WTC11 (cell line): ENCODE measurements at regions not wholly inside any gene's neighbourhood (a gene's known extent, or its start where the extent isn't known, plus 50 kb on each side); places are given as distances from the start of the nearest gene placed in this dataset.

Experiments
- ATAC-seq: fragments of 200-7000 bp; cut with Tn5 transposase; 2 replicates; pipeline ENCODE4 v1.10.0; 2021; ENCODE audit warnings: mild to moderate bottlenecking, moderate library complexity
- CTCF ChIA-PET: fragments of 300-600 bp; sonication (Branson Sonifier 250); formaldehyde crosslinking; loops from one replicate; lab custom pipeline; 2021; ENCODE audit warnings: antibody characterized with exemption; lab: Charles Lee
- POLR2A ChIA-PET: fragments of 350-600 bp; sonication (Branson Sonifier 250); formaldehyde crosslinking; loops from one replicate; lab custom pipeline; 2021; ENCODE audit warnings: antibody characterized with exemption; lab: Charles Lee
- DNase-seq: peaks from one replicate; pipeline ENCODE4 v3.0.0; 2021; ENCODE audit warnings: low spot score
- H3K27ac Mint-ChIP-seq: 2 replicates; pipeline ENCODE4 v1.8.0; 2021; ENCODE audit warnings: mixed read lengths
- H3K27me3 Mint-ChIP-seq: 2 replicates; pipeline ENCODE4 v1.8.0; 2021; ENCODE audit warnings: low read depth, mild to moderate bottlenecking, moderate library complexity, mixed read lengths
- H3K36me3 Mint-ChIP-seq: 2 replicates; pipeline ENCODE4 v1.8.0; 2021; ENCODE audit warnings: mixed read lengths
- H3K4me1 Mint-ChIP-seq: 2 replicates; pipeline ENCODE4 v1.8.0; 2022; ENCODE audit warnings: mixed read lengths
- H3K4me3 Mint-ChIP-seq: 2 replicates; pipeline ENCODE4 v1.8.0; 2021; ENCODE audit warnings: mild to moderate bottlenecking, moderate library complexity, mixed read lengths
- H3K9me3 Mint-ChIP-seq: 2 replicates; pipeline ENCODE4 v1.8.0; 2021; ENCODE audit warnings: mixed read lengths
- CBFB ChIP-seq: sonication (generic); formaldehyde crosslinking; IDR thresholded peaks from 2 replicates; pipeline ENCODE4 v1.8.1; 2022; ENCODE audit warnings: mild to moderate bottlenecking, low read depth, missing genetic modification reagents
- EMX1 ChIP-seq: fragments of 250-450 bp; sonication (Bioruptor Pico); IDR thresholded peaks from 2 replicates; pipeline ENCODE4 v1.8.0; 2021; ENCODE audit warnings: mild to moderate bottlenecking
- GRHL2 ChIP-seq: fragments of 250-450 bp; sonication (Bioruptor Pico); IDR thresholded peaks from 2 replicates; pipeline ENCODE4 v1.8.0; 2022; ENCODE audit warnings: mild to moderate bottlenecking, moderate library complexity; ENCODE audit not compliant: insufficient replicate concordance, severe bottlenecking
- GTF2I ChIP-seq: fragments of 250-450 bp; sonication (Bioruptor Pico); conservative IDR thresholded peaks from 2 replicates; pipeline ENCODE4 v1.4.0; 2021; ENCODE audit warnings: mild to moderate bottlenecking
- IRF2 ChIP-seq: sonication (generic); formaldehyde crosslinking; IDR thresholded peaks from 2 replicates; pipeline ENCODE4 v1.8.0; 2022; ENCODE audit warnings: low read depth, missing genetic modification reagents, borderline replicate concordance
- JAZF1 ChIP-seq: fragments of 250-450 bp; sonication (Bioruptor Pico); IDR thresholded peaks from 2 replicates; pipeline ENCODE4 v1.9.0; 2021; ENCODE audit warnings: moderate library complexity, mild to moderate bottlenecking, inconsistent platforms
- JUN ChIP-seq: sonication (generic); formaldehyde crosslinking; IDR thresholded peaks from 2 replicates; pipeline ENCODE4 v1.8.0; 2023; ENCODE audit warnings: mild to moderate bottlenecking, missing genetic modification reagents
- MXD4 ChIP-seq: fragments of 250-450 bp; sonication (Bioruptor Pico); IDR thresholded peaks from 2 replicates; pipeline ENCODE4 v1.8.0; 2021; ENCODE audit warnings: mild to moderate bottlenecking, moderate library complexity, borderline replicate concordance
- NFE2L1 ChIP-seq: sonication (generic); formaldehyde crosslinking; IDR thresholded peaks from 2 replicates; pipeline ENCODE4 v1.8.1; 2023; ENCODE audit warnings: missing genetic modification reagents
- NR1H2 ChIP-seq: sonication (generic); formaldehyde crosslinking; IDR thresholded peaks from 2 replicates; pipeline ENCODE4 v1.9.0; 2021; ENCODE audit warnings: mild to moderate bottlenecking, moderate library complexity, missing genetic modification reagents
- NR3C1 ChIP-seq: sonication (generic); formaldehyde crosslinking; conservative IDR thresholded peaks from 2 replicates; pipeline ENCODE4 v1.8.1; 2023; ENCODE audit warnings: low read depth, mild to moderate bottlenecking, missing genetic modification reagents
- RELA ChIP-seq: sonication (generic); formaldehyde crosslinking; IDR thresholded peaks from 2 replicates; pipeline ENCODE4 v1.8.1; 2022; ENCODE audit warnings: missing genetic modification reagents, mild to moderate bottlenecking, borderline replicate concordance
- SP1 ChIP-seq: sonication (generic); formaldehyde crosslinking; conservative IDR thresholded peaks from 2 replicates; pipeline ENCODE4 v1.8.1; 2022; ENCODE audit warnings: missing genetic modification reagents
- TEAD1 ChIP-seq: sonication (generic); formaldehyde crosslinking; IDR thresholded peaks from 2 replicates; pipeline ENCODE4 v1.8.0; 2022; ENCODE audit warnings: mild to moderate bottlenecking, missing genetic modification reagents
- TP53 ChIP-seq: sonication (generic); formaldehyde crosslinking; IDR thresholded peaks from 2 replicates; pipeline ENCODE4 v1.8.1; 2023; ENCODE audit warnings: mild to moderate bottlenecking, missing genetic modification reagents
- TF ChIP-seq, protein P1 (sequence below): sonication (generic); formaldehyde crosslinking; IDR thresholded peaks from 2 replicates; pipeline ENCODE4 v1.8.0; 2023; ENCODE audit warnings: missing genetic modification reagents, mild to moderate bottlenecking, borderline replicate concordance
- TF ChIP-seq, protein P2 (sequence below): sonication (generic); formaldehyde crosslinking; IDR thresholded peaks from 2 replicates; pipeline ENCODE4 v1.8.0; 2022; ENCODE audit warnings: mild to moderate bottlenecking, missing genetic modification reagents
- TF ChIP-seq, protein P3 (sequence below): sonication (generic); formaldehyde crosslinking; IDR thresholded peaks from 2 replicates; pipeline ENCODE4 v1.8.0; 2022; ENCODE audit warnings: mild to moderate bottlenecking, missing genetic modification reagents
- TF ChIP-seq, protein P4 (sequence below): sonication (generic); formaldehyde crosslinking; IDR thresholded peaks from 2 replicates; pipeline ENCODE4 v1.8.1; 2022; ENCODE audit warnings: low read depth, mild to moderate bottlenecking, moderate library complexity, missing genetic modification reagents, borderline replicate concordance
- TF ChIP-seq, protein P5 (sequence below): sonication (generic); formaldehyde crosslinking; IDR thresholded peaks from 2 replicates; pipeline ENCODE4 v1.8.0; 2022; ENCODE audit warnings: mild to moderate bottlenecking, missing genetic modification reagents
- TF ChIP-seq, protein P6 (sequence below): sonication (generic); formaldehyde crosslinking; IDR thresholded peaks from 2 replicates; pipeline ENCODE4 v1.8.1; 2022; ENCODE audit warnings: low read depth, missing genetic modification reagents, borderline replicate concordance
- TF ChIP-seq, protein P7 (sequence below): sonication (generic); formaldehyde crosslinking; IDR thresholded peaks from 2 replicates; pipeline ENCODE4 v1.8.0; 2023; ENCODE audit warnings: missing genetic modification reagents

DNA sequence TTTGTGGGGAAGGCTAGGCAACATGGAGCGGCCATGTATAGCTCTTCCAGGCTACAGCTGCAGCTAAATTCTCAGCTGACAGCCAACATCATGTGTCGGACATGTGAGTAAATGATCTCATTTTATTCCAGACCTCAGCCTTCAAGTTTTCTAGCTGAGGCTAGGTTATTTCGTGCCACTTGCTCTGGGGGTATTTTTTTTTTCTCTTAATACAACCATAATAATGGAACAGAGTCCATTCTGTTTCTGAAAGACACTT lies 573.5 kb downstream of the CD109 start:
- no peaks in the 10 kb centered on the region for H3K36me3 Mint-ChIP-seq
- POLR2A ChIA-PET, result no interaction called here
- no peaks in the 10 kb centered on the region for H3K27me3 Mint-ChIP-seq
- H3K4me1 Mint-ChIP-seq, result peaks cover 7% of the 10 kb centered on the region
- no peak for ATAC-seq
- no peak for TF ChIP-seq RELA
- no peak for TF ChIP-seq IRF2 (CRISPR knock-in tag)
- TF ChIP-seq GTF2I (CRISPR knock-in tag), result no peak
- TF ChIP-seq JAZF1, result no peak
- TF ChIP-seq, protein P1, sequence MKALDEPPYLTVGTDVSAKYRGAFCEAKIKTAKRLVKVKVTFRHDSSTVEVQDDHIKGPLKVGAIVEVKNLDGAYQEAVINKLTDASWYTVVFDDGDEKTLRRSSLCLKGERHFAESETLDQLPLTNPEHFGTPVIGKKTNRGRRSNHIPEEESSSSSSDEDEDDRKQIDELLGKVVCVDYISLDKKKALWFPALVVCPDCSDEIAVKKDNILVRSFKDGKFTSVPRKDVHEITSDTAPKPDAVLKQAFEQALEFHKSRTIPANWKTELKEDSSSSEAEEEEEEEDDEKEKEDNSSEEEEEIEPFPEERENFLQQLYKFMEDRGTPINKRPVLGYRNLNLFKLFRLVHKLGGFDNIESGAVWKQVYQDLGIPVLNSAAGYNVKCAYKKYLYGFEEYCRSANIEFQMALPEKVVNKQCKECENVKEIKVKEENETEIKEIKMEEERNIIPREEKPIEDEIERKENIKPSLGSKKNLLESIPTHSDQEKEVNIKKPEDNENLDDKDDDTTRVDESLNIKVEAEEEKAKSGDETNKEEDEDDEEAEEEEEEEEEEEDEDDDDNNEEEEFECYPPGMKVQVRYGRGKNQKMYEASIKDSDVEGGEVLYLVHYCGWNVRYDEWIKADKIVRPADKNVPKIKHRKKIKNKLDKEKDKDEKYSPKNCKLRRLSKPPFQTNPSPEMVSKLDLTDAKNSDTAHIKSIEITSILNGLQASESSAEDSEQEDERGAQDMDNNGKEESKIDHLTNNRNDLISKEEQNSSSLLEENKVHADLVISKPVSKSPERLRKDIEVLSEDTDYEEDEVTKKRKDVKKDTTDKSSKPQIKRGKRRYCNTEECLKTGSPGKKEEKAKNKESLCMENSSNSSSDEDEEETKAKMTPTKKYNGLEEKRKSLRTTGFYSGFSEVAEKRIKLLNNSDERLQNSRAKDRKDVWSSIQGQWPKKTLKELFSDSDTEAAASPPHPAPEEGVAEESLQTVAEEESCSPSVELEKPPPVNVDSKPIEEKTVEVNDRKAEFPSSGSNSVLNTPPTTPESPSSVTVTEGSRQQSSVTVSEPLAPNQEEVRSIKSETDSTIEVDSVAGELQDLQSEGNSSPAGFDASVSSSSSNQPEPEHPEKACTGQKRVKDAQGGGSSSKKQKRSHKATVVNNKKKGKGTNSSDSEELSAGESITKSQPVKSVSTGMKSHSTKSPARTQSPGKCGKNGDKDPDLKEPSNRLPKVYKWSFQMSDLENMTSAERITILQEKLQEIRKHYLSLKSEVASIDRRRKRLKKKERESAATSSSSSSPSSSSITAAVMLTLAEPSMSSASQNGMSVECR (CRISPR knock-in tag), result no peak
- TF ChIP-seq NR1H2, result no peak
- no peak for TF ChIP-seq NR3C1 (CRISPR knock-in tag)
- no peak for TF ChIP-seq NFE2L1
- TF ChIP-seq, protein P2, sequence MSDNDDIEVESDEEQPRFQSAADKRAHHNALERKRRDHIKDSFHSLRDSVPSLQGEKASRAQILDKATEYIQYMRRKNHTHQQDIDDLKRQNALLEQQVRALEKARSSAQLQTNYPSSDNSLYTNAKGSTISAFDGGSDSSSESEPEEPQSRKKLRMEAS (CRISPR knock-in tag), result no peak
- TF ChIP-seq MXD4 (CRISPR knock-in tag), result no peak
- TF ChIP-seq, protein P3, sequence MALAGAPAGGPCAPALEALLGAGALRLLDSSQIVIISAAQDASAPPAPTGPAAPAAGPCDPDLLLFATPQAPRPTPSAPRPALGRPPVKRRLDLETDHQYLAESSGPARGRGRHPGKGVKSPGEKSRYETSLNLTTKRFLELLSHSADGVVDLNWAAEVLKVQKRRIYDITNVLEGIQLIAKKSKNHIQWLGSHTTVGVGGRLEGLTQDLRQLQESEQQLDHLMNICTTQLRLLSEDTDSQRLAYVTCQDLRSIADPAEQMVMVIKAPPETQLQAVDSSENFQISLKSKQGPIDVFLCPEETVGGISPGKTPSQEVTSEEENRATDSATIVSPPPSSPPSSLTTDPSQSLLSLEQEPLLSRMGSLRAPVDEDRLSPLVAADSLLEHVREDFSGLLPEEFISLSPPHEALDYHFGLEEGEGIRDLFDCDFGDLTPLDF (CRISPR knock-in tag), result no peak
- TF ChIP-seq EMX1, result no peak
- no peak for TF ChIP-seq CBFB (CRISPR knock-in tag)
- TF ChIP-seq JUN, result no peak
- TF ChIP-seq TEAD1 (CRISPR knock-in tag), result no peak
- TF ChIP-seq, all 79 proteins: peak for 0
- CTCF ChIA-PET, result no interaction called here
- Mint-ChIP-seq H3K9me3 (no peaks in the 10 kb centered on the region), H3K27ac (no peak overlapping the region), H3K4me3 (no peak overlapping the region)
- DNase-seq, result no peak

DNA sequence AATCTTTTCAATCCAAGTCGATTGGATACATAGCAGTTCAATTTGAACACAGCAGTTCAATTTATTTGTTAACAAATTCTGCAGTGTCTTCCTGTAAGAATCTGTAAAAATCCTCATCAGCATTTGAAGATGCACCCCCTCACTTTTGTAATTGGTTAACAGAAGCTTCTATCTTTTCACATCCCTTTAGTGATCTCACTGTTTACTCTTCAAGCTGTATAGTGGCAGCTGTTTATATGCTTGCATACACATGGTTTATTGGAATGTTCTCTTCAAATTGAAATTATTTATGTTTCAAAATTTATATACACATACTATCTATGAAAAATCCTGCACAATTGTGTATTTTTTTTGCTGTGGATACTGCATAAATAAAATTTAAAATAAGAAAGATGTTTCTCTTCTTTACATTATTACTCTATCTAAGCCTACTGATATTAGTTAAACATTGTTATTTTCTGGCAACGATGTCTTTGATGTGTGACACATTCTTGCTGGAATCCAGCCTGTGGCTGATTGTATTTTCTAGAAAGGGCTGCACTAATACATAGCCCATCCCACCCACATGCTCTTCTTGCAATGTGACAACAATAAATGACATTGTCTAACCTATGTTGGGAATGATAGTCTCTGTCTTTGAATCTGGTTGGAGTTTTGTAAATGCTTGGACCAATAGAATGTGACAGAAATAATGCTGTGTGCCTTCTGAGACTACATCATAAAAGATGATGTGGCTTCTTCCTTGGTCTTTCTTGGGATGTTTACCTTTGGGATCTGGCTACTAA lies 573.0 kb downstream of the CD109 start:
- no peaks in the 10 kb centered on the region for H3K9me3 Mint-ChIP-seq
- CTCF ChIA-PET, result no interaction called here
- no peak overlapping the region for H3K4me3 Mint-ChIP-seq
- H3K27ac Mint-ChIP-seq, result no peak overlapping the region
- POLR2A ChIA-PET, result no interaction called here
- DNase-seq, result no peak
- H3K27me3 Mint-ChIP-seq, result no peaks in the 10 kb centered on the region
- H3K36me3 Mint-ChIP-seq, result no peaks in the 10 kb centered on the region
- peaks cover 7% of the 10 kb centered on the region for H3K4me1 Mint-ChIP-seq
- ATAC-seq, result no peak
- no peak for TF ChIP-seq RELA
- no peak for TF ChIP-seq GRHL2 (CRISPR knock-in tag)
- TF ChIP-seq, protein P4, sequence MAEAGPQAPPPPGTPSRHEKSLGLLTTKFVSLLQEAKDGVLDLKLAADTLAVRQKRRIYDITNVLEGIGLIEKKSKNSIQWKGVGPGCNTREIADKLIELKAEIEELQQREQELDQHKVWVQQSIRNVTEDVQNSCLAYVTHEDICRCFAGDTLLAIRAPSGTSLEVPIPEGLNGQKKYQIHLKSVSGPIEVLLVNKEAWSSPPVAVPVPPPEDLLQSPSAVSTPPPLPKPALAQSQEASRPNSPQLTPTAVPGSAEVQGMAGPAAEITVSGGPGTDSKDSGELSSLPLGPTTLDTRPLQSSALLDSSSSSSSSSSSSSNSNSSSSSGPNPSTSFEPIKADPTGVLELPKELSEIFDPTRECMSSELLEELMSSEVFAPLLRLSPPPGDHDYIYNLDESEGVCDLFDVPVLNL (CRISPR knock-in tag), result no peak
- TF ChIP-seq TP53, result no peak
- TF ChIP-seq, protein P5, sequence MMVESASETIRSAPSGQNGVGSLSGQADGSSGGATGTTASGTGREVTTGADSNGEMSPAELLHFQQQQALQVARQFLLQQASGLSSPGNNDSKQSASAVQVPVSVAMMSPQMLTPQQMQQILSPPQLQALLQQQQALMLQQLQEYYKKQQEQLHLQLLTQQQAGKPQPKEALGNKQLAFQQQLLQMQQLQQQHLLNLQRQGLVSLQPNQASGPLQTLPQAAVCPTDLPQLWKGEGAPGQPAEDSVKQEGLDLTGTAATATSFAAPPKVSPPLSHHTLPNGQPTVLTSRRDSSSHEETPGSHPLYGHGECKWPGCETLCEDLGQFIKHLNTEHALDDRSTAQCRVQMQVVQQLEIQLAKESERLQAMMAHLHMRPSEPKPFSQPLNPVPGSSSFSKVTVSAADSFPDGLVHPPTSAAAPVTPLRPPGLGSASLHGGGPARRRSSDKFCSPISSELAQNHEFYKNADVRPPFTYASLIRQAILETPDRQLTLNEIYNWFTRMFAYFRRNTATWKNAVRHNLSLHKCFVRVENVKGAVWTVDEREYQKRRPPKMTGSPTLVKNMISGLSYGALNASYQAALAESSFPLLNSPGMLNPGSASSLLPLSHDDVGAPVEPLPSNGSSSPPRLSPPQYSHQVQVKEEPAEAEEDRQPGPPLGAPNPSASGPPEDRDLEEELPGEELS, result no peak
- TF ChIP-seq SP1 (CRISPR knock-in tag), result no peak
- TF ChIP-seq, protein P3 (CRISPR knock-in tag), result no peak
- TF ChIP-seq, protein P6, sequence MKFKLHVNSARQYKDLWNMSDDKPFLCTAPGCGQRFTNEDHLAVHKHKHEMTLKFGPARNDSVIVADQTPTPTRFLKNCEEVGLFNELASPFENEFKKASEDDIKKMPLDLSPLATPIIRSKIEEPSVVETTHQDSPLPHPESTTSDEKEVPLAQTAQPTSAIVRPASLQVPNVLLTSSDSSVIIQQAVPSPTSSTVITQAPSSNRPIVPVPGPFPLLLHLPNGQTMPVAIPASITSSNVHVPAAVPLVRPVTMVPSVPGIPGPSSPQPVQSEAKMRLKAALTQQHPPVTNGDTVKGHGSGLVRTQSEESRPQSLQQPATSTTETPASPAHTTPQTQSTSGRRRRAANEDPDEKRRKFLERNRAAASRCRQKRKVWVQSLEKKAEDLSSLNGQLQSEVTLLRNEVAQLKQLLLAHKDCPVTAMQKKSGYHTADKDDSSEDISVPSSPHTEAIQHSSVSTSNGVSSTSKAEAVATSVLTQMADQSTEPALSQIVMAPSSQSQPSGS (CRISPR knock-in tag), result no peak
- TF ChIP-seq, protein P7, sequence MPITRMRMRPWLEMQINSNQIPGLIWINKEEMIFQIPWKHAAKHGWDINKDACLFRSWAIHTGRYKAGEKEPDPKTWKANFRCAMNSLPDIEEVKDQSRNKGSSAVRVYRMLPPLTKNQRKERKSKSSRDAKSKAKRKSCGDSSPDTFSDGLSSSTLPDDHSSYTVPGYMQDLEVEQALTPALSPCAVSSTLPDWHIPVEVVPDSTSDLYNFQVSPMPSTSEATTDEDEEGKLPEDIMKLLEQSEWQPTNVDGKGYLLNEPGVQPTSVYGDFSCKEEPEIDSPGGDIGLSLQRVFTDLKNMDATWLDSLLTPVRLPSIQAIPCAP (CRISPR knock-in tag), result no peak
